ENCODE measurements at regions not wholly inside any gene's neighbourhood (a gene's known extent, or its start where the extent isn't known, plus 50 kb on each side); places are given as distances from the start of the nearest gene placed in this dataset.
"Not testable (repeated sequence)": the region's sequence is repeated elsewhere in the genome, so short reads cannot be mapped to it uniquely, and the experiment has no call there.

DNA sequence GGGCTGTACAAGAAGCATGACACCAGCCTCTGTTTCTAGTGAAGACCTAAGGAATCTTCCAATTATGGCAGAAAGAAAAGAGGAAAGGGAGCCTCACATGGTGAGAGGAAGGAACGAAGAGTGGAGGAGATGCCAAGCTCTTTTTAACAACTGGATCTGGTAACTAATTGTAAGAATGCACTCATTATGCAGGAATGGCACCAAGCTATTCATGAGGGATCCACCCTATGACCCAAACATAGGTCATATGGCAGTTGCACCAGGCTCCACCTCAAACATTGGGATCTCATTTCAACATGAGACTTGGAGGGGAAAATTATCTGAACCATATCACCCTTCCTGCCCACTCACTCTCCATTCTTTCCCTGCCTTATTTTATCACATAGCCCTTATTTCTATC is 496.0 kb upstream of the SPTLC3 start:
- DNase-seq, result no peak

DNA sequence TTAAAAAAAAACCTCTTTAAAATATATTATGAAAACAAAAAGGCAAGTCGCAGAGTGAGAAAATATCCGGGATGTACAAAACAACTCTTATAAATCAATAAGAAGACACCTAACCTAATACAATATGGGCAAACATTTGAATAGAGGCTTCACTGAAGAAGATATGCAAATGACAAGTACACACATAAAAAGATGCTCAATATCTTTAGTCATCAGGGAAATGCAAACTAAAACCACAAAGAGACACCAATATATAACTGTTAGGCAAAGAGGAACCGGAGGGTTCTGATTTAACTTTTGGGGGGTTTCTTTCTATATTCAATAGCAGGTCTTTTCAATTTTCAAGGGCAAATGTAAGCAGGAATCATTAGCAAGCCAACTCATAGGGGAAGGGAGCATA is 480.7 kb upstream of the SPTLC3 start:
- DNase-seq, result no peak

DNA sequence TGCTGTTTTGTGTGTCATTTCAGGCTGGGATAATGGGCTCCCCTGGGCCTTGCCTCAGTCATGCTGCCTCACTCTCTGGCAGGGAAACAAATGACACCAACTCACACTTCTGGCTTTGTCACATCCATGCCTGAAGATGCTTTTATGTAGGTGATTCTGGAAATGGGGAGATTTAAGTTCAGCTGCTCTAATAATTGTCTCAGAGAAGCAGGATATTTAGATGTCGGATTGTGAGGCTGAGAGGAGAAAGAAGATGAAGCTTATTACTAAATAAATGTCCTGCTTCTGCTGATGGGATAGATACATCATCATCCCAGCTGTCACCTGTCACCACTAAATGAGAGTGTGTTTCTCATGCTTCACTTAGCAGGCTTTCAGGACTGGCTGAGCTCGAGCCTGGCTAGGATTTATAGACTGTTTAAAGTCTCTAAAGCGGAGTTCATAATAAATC is 480.2 kb upstream of the SPTLC3 start:
- no peak for DNase-seq

DNA sequence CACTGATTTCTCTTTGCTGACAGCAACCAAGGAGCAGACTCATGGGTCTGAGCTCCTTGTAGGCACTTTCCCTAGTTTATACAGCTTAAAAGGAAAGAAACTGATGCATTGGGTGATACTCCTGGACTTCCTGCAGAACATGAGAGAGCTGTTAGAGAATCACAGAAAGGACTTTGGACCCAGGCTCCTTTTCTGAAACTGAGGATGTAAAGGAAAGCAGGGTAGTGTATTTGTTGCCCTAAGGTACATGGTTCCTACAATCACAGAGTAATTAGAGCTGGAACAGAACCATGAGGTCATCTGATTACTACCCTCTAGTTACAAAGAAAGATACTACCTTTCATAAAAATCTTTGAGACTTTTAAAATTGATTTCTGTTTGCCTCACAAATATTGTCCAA is 477.1 kb upstream of the SPTLC3 start:
- no peak for DNase-seq

DNA sequence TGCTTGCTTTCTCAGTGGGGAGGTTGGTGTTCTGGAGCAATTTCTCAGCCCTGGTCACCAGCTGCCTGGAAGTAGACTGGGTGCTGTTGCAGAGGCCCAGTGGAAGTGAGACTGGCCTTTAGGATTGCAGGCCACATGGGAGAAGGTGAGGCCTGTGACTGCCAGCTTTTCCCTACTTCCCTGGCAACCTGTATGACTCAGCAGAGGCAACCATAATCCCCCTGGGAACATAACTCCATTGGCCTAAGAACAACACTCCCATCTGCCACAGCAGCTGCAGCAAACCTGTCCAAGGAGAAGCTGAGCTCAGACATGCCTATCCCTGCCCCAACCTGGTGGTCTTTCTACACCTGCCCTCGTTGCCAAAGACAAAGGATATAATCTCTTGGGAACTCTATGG is 473.5 kb upstream of the SPTLC3 start:
- no peak for DNase-seq

DNA sequence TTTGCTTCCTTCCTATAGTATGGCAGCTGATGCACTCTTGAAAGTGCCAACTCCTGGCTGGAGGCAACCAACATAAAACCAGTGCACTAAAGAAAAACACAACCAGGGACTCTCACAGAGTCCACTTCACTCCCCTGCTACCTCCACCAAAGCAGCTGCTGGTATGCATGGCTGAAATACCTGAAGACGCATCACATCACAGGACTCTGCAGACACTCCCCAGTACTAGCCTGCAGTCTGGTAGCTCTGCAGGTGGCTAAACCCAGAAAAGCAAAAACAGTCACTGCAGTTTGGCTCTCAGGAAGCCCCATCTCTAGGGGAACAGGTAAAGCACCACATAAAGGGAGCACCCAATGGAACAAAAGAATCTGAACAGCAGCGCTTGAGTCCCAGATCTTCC is 473.0 kb upstream of the SPTLC3 start:
- no peak for DNase-seq

DNA sequence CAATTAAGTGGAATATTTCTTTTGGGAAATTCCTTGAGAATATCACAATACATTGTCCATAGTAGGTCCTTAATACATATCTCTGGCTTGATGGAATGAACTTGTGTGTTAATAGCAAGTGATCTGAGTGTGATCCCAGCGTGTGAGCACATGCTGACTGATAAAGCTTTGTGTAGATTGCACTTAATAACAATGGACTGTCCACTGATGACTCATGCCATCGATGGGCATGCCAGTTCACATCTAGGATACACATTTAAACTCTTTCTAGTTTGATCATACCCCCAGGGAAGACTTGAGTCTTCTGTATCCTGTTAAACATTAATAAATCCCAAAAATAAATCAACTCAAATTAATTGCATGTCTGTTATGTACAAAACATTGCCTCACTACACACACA is 454.3 kb upstream of the SPTLC3 start:
- DNase-seq, result no peak

DNA sequence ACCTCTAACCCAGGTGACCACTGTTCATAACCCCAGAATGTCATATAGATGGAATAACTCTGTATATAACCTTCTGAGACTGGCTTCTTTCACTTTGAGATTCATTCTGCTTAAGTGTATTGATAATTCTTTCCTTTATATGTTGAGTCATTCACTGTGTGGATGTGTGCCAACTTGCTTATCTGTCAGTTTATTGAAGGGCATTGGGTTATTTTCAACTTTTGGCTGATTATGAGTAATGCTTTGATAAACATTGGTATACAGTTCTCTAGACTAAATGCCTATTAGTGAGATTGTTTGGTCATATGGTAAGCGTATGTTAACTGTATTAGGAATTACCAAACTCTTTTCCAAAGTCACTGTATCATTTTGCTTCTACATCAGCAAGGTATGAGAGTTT is 453.4 kb upstream of the SPTLC3 start:
- no peak for DNase-seq

DNA sequence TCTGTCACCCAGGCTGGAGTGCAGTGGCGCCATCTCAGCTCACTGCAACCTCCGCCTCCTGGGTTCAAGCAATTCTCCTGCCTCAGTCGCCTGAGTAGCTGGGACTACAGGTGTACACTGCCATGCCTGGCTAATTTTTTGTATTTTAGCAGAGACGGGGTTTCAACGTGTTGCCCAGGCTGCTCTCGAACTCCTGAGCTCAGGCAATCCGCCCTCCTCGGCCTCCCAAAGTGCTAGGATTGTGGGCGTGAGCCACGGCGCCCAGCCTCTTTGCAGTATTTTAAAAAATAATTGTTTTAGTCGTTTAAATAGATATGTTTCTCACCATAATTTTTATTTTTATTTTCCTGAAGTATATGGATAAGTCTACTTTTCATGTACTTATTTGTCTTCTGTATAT is 452.9 kb upstream of the SPTLC3 start:
- not testable (repeated sequence) for DNase-seq

DNA sequence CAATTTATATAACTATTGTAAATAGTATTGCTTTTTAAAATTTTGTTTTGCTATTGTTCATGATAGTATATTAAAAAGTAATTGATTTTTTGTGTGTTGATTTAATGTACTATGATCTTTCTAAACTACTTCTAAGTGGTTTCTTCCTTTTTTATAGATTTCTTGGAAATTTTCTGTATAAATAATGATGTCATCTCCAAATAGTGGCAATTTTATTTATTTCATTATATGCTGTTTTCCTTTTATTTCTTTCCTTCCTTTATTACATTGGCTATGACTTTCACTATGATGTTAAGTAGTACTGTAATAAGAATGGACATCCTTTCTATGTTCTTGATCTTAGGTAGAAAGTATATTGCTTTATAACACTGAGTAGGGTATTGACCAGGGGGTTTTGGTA is 451.5 kb upstream of the SPTLC3 start:
- no peak for DNase-seq

DNA sequence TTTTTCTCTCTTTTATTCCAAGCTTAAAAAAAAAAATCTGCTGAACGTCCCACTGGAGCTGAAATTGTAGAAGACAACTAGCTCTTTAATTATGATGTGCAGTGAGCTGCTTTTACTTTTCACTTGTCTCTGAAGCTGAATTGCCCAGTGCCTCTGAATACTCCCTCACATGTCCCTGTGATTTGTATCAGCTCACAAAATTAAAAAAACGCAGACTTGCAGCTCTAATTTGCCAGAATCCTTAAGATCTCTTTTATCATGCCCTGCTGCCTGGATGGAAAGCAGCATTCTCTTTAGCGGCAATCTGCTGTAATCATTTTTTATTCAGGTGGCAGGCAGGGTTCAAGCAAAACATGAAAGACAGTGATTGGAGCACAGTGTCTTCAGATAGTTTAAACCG is 443.8 kb upstream of the SPTLC3 start:
- no peak for DNase-seq

DNA sequence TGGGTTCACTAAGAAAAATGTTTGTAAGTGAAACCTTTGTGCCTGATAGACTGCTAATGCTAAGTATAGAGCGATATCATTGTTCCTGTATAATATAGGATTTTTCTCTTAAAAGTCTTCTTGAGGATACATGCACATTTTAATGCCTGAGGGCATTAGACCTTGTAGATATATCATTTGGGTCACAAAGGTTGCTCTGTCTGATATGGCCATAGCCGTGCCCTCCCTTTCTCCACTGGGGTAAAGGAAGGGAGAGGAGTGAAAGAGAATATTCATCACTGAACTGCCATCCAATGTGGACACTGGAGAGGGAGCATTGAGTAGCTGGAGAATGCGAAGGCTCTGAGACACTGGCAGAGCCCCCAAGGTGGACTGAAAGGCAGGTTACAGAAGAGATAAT is 442.2 kb upstream of the SPTLC3 start:
- DNase-seq, result no peak

DNA sequence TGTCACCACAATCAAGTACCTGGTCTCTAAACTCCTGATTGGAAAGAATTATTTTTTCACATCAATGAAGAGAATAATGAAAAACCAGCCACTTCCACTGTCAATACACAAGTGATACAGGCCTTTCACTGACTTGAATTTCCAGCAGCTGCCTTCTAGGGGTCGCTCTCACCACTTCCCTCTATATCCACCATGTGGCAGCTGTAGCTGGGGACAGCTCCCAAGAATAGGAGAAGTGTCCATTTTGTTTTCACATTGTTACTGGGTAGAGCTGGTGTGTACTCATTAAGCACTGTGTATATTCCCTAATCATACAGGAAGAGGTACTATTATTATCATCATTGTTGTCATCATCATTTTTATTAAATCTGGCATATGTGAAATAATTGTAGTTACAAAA is 438.4 kb upstream of the SPTLC3 start:
- DNase-seq, result no peak

DNA sequence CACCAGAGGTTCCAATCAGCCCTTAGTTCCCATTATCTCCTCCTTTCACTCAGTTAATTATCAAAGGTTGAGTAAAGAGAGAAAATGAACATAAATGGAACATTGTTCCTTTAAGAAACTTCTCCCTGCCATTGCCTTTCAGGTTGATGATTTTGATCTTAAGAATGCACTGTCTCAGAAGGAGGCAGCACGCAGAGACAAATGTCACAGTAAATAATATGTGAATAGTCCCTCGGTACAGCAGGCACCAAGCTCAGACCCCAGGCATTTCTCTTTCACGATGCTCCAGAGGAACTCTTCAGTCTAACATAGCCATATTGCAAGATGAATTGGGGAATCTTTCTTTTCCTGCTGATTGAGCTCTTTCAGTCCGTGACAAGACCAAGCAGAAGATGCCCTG is 435.3 kb upstream of the SPTLC3 start:
- DNase-seq, result no peak

DNA sequence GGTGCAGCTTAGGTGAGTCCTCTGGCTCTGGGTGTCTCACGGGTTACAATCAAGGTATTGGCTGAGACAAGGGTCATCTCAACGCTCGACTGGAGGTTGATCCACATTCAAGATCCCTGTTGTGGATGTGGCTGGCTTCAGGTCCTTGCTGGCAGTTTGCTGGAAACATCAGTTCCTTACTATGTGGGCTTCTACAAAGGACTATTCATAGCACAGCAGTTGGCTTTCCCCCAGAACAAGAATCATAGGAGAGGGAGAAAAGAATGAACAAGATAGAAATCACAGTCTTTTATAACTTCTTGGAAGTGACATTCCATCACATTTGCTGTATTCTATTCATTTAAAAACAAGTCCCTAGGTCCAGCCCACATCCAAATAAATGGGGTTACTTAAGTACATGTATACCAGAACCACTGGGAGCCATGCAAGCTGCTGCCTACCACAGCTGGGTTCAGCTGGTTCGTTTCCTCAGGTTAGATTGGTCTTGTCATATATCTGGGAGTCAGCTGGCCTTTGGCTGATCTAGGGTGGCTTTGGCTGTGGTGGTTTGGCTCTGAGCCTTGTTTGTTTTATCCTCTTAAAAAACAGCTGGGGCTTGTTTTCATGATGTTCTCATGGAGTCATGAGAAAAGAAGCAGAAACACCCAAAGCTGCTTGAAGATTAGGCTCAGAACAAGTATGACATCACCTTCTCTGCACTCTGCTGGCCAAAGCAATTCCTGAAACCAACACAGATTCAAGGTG is 433.2 kb upstream of the SPTLC3 start:
- DNase-seq, result no peak

DNA sequence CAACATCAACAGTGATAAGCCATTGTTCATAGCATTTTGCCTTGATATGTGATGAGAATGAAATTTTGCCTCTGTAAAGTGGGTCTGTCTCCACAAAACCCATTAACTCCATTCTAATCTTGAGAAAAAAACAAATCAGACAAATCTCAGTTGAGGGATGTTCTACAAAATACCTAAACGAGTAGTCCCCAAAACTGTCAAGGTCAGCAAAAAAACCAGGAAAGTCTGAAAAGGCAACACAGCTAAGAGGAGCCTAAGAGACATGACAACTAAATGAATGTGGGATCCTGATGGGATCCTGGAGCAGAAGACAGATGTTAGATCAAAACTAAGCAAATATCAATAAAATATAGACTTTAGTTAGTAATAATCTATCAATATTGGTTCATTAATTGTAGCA is 431.6 kb upstream of the SPTLC3 start:
- DNase-seq, result no peak

DNA sequence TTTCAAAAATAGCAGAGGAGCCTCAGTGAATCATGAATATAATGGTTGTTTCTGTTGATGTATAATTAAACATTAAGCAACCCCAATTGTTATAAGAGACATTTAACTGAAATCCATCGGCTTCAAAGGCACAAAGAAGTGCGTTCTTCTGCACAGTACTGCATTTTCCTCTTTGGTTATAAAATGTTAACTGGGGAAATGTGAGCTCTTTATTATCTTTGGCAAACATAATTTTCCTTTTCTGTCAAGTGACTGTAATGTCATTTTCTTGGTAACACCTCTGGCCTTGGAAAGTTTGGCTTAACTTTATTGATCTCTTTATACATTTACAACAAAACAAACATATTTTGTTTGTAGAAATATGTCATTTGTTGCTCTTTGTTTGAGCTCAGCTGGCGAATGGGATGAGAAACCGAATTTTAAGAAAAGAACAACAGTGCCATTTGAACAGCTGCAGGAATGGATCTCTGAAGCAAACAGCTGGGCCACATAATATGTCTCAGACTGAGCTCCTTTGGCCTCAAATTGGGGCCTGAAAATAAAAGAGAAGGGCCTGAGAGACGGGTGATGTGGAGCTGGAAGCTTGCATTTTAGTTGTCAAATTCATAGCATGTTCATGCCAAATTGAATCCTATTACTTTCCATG is 427.0 kb upstream of the SPTLC3 start:
- no peak for DNase-seq

DNA sequence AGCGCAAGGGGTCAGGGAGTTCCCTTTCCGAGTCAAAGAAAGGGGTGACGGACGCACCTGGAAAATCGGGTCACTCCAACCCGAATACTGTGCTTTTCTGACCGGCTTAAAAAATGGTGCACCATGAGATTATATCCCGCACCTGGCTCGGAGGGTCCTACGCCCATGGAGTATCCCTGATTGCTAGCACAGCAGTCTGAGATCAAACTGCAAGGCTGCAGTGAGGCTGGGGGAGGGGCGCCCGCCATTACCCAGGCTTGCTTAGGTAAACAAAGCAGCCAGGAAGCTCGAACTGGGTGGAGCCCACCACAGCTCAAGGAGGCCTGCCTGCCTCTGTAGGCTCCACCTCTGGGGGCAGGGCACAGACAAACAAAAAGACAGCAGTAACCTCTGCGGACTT is 426.1 kb upstream of the SPTLC3 start:
- not testable (repeated sequence) for DNase-seq

DNA sequence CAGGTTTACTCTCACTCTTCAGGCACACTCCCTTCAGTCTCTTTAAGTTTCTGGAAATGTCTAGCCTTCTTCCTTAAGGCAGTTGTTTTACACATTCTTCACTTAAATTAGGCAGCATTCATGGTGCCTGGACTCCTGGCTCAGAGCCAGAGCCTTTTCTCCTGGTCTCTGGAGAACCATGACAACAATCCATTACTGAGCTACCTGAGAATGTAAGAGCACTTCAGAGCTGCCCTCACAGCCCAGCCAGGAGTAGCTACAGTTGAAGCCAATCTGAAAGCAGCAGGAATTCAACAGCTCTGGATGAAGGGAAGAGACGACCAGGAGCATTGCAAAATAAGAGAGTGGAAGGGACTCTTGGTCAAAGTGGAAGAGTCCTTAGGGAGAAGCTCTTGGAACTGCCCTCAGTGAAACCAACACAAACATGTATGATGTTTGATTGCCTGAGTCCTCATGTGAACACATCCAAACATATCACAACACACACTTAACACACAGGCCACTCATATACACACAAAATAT is 416.8 kb upstream of the SPTLC3 start:
- no peak for DNase-seq

DNA sequence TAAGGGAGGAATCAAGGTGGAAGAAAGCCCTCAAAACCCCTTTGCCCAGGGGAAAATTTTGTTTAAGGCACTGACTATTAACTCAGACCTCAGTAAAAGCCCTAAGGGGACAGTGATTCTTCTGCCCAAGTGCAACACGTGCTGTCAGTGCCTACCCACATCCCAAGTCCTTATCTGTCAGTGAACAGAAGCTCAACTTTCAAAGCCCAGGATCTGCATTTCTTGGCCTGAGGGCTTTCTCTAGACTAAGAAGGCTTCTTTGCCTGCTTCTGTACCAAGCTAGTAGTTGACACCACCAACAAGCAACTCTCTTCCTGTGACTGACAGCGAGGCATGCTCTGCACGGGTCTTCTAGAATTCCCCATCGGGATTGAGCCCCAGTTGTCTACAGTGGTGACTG is 416.0 kb upstream of the SPTLC3 start:
- no peak for DNase-seq

DNA sequence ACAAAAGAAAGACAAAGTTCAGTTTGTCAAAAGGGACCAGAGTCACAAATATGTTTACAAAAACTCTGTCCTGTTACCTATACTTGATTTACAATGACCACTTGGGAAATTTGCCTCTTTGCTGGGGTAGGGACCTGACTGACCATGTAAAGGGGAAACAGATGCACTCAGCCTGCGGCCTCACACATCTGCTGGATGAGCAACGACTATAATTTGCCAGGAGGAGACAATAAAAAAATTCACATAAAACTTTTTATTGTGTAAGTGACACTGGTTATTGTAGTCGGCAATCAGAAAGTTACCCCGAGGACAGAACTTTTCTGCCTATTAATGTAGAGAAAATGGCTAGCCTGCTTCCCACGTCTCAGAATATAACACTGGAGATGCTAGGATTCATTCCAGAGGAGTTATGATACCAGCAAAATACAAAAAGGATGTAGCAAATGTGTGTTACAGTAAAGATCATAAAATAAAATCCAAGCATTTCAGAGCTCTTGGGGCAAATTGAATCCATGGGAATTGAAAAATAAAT is 415.4 kb upstream of the SPTLC3 start:
- no peak for DNase-seq

DNA sequence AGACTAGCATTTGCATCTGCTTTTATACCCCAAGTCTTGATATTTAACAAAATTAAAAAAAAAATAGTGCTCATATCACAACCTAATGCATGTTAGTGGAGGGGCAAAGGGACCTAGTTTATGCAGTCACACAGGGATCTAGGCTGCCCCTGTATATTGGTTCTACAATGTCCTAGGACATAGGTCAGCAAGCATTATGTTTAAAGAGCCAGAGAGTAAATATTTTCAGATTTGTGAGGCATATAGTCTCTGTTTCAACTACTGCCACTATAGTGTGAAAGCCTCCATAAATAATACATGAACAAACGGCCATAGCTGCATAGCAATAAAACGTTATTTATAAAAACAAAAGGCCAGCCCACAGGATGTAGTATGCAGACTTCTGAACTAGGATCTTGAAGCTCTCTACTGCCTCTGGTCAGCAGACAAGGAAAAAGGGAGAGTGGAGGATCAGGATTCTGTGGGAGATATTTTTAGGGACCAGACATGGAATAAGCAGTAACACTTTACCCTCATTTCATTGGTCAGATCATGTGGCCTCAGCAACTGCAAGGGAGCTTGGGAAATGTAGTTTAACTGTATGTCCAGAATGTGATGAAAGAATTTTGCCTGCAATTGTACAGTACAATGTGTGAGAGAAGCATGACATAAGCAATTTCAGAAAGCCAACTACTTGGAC is 414.2 kb upstream of the SPTLC3 start:
- DNase-seq, result no peak

DNA sequence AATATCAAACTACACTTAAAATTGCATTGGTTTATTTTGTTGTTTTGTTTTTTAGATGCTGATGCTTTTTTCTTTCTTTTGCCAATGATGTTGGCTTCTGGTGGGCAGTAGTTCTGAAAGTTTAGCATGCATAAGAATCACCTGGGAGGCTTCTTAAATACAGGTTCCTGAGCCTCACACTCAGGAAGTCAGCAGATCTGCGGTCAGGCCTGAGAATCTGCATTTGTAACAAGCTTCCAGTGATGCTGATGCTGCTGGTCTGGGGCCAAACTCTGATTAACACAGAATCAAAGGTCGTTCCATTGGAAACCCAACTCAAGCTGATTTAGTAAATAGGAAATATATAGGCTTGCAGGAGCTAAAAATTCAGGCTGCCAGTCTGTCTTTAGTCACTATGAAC is 412.9 kb upstream of the SPTLC3 start:
- DNase-seq, result no peak

DNA sequence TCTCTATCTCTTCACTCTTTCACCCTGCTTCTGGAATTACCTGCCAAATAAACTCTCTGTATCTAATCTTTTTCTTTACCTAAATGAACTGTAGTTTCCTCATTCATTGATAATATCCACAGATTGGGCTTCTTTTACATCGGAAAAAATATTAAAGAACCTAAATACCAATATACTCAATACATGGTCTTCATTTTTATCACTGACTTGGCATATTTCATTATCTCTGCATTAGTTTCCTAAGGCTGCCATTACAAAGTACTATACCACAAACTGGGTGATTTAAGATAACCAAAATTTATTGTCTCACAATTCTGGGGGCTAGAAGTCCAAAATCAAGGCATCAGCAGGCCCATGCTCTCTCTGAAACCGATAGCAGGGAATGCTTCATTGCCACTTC is 411.9 kb upstream of the SPTLC3 start:
- no peak for DNase-seq
